DMS53 treated with DMSO at 0.1 percent for 48 hours (cell line): ENCODE measurements at regions not wholly inside any gene's neighbourhood (a gene's known extent, or its start where the extent isn't known, plus 50 kb on each side); places are given as distances from the start of the nearest gene placed in this dataset.
"Not testable (repeated sequence)": the region's sequence is repeated elsewhere in the genome, so short reads cannot be mapped to it uniquely, and the experiment has no call there.

ENCODE experiments used
- DNase-seq: peaks from one replicate; lab custom pipeline; 2025; ENCODE audit not compliant: unreplicated experiment; lab: John Stamatoyannopoulos, UW

GRCh38 chr5:26563979-26564378 lies 474.4 kb downstream of the CDH9 start:
- no peak for DNase-seq

- DNase-seq, result peak; percentile 99
Observed at GRCh38 chr5:26553079-26553478, 485.3 kb downstream of the CDH9 start.

GRCh38 chr5:26543987-26544386 lies 494.4 kb downstream of the CDH9 start:
- no peak for DNase-seq

GRCh38 chr5:26538226-26538625 lies 500.2 kb downstream of the CDH9 start:
- DNase-seq, result no peak

- no peak for DNase-seq
Observed at GRCh38 chr5:26535215-26535614, 503.2 kb downstream of the CDH9 start.

GRCh38 chr5:26530305-26530704 lies 508.1 kb downstream of the CDH9 start:
- no peak for DNase-seq

- no peak for DNase-seq
Observed at GRCh38 chr5:26519245-26519644, 519.1 kb downstream of the CDH9 start.

GRCh38 chr5:26518065-26518464 lies 520.3 kb downstream of the CDH9 start:
- DNase-seq, result no peak

GRCh38 chr5:26498972-26499371 lies 539.4 kb downstream of the CDH9 start:
- DNase-seq, result no peak

GRCh38 chr5:26495437-26495836 lies 542.9 kb downstream of the CDH9 start:
- no peak for DNase-seq

- no peak for DNase-seq
Observed at GRCh38 chr5:26492906-26493459, 545.4 kb downstream of the CDH9 start.

GRCh38 chr5:26487553-26487952 lies 550.8 kb downstream of the CDH9 start:
- no peak for DNase-seq

- DNase-seq, result no peak
Observed at GRCh38 chr5:26486631-26487030, 551.8 kb downstream of the CDH9 start.

GRCh38 chr5:26485146-26485860 lies 553.1 kb downstream of the CDH9 start:
- not testable (repeated sequence) for DNase-seq

GRCh38 chr5:26482810-26483375 lies 555.5 kb downstream of the CDH9 start:
- DNase-seq, result peak; percentile 64

GRCh38 chr5:26482076-26482809 lies 556.1 kb downstream of the CDH9 start:
- peak; percentile 41 for DNase-seq

GRCh38 chr5:26470439-26470838 lies 567.9 kb downstream of the CDH9 start:
- no peak for DNase-seq

GRCh38 chr5:26439121-26439520 lies 599.3 kb downstream of the CDH9 start:
- no peak for DNase-seq

GRCh38 chr5:26434688-26435087 lies 603.7 kb downstream of the CDH9 start:
- no peak for DNase-seq

- no peak for DNase-seq
Observed at GRCh38 chr5:26432386-26432785, 606.0 kb downstream of the CDH9 start.

GRCh38 chr5:26430323-26430722 lies 608.1 kb downstream of the CDH9 start:
- no peak for DNase-seq

GRCh38 chr5:26427281-26427680 lies 611.1 kb downstream of the CDH9 start:
- DNase-seq, result no peak
